IMR-90 (cell line): ENCODE measurements at regions not wholly inside any gene's neighbourhood (a gene's known extent, or its start where the extent isn't known, plus 50 kb on each side); places are given as distances from the start of the nearest gene placed in this dataset.

ENCODE experiments used
- ATAC-seq: fragments of 200-7000 bp; cut with Tn5 transposase; 2 replicates; pipeline ENCODE4 v1.9.1; 2020; ENCODE audit warnings: low read depth, mild to moderate bottlenecking, moderate library complexity
- BruUV-seq: library from RNA; stranded (reverse); fragments of 400-500 nt; replicated peaks from 2 replicates; lab custom pipeline; 2021; lab: Mats Ljungman, UMichigan
- CTCF ChIA-PET: fragments of 300-600 bp; formaldehyde crosslinking; extraction: SDS; loops from one replicate; lab custom pipeline; 2021; ENCODE audit warnings: antibody characterized with exemption; lab: Yijun Ruan, JAX
- POLR2A ChIA-PET: fragments of 300-600 bp; sonication (Branson Sonifier 250); formaldehyde crosslinking; loops from one replicate; lab custom pipeline; 2022; ENCODE audit warnings: antibody characterized with exemption; ENCODE audit not compliant: unreplicated experiment; lab: Charles Lee
- DNase-seq: peaks from one replicate; pipeline ENCODE4 v3.0.0; 2013
- H2AFZ ChIP-seq: replicated peaks from 2 replicates; pipeline ENCODE3; 2013; ENCODE audit warnings: low read length, mild to moderate bottlenecking; ENCODE audit not compliant: poor library complexity
- H2AK5ac ChIP-seq: 2 replicates; pipeline ENCODE4 v1.6.1; 2013; ENCODE audit warnings: low read depth, low read length, inconsistent platforms
- H2AK9ac ChIP-seq: replicated peaks from 2 replicates; pipeline ENCODE3; 2013; ENCODE audit warnings: mild to moderate bottlenecking, low read depth, low read length, moderate library complexity; ENCODE audit not compliant: poor library complexity
- H2BK120ac ChIP-seq: 2 replicates; pipeline ENCODE4 v1.6.1; 2013; ENCODE audit warnings: low read depth, low read length, inconsistent platforms
- H2BK15ac ChIP-seq: 3 replicates; pipeline ENCODE4 v1.6.1; 2013; ENCODE audit warnings: low read depth, low read length, inconsistent platforms
- H2BK20ac ChIP-seq: 2 replicates; pipeline ENCODE4 v1.6.1; 2013; ENCODE audit warnings: low read depth, mild to moderate bottlenecking, inconsistent platforms, low read length, moderate library complexity
- H2BK5ac ChIP-seq: 2 replicates; pipeline ENCODE4 v1.6.1; 2013; ENCODE audit warnings: mild to moderate bottlenecking, low read depth, low read length, inconsistent platforms; ENCODE audit not compliant: poor library complexity, severe bottlenecking
- H3K14ac ChIP-seq: replicated peaks from 2 replicates; pipeline ENCODE4 v1.6.1; 2013; ENCODE audit warnings: low read depth, low read length, inconsistent platforms
- H3K18ac ChIP-seq: 2 replicates; pipeline ENCODE4 v1.6.1; 2013; ENCODE audit warnings: low read depth, low read length, control low read depth
- H3K23ac ChIP-seq: 2 replicates; pipeline ENCODE4 v1.6.1; 2013; ENCODE audit warnings: low read depth, low read length, inconsistent platforms
- H3K27ac ChIP-seq: 2 replicates; pipeline ENCODE4 v1.5.1; 2013; ENCODE audit warnings: mild to moderate bottlenecking, control low read depth, low read length; ENCODE audit not compliant: insufficient read depth
- H3K27me3 ChIP-seq: 2 replicates; pipeline ENCODE4 v1.6.1; 2013; ENCODE audit warnings: low read length; ENCODE audit not compliant: control insufficient read depth, insufficient read depth
- H3K36me3 ChIP-seq: 2 replicates; pipeline ENCODE4 v1.6.1; 2013; ENCODE audit warnings: low read length, mixed read lengths; ENCODE audit not compliant: control insufficient read depth, insufficient read depth
- H3K4ac ChIP-seq: 2 replicates; pipeline ENCODE4 v1.6.1; 2013; ENCODE audit warnings: low read depth, low read length, inconsistent platforms
- H3K4me1 ChIP-seq: 2 replicates; pipeline ENCODE4 v1.6.1; 2013; ENCODE audit warnings: low read length, mixed read lengths; ENCODE audit not compliant: control insufficient read depth, insufficient read depth
- H3K4me2 ChIP-seq: 2 replicates; pipeline ENCODE4 v1.6.1; 2013; ENCODE audit warnings: low read depth, mild to moderate bottlenecking, control low read depth, low read length, moderate library complexity
- H3K4me3 ChIP-seq: 2 replicates; pipeline ENCODE4 v1.5.1; 2013; ENCODE audit warnings: low read depth, mild to moderate bottlenecking, control low read depth, low read length, moderate library complexity; ENCODE audit not compliant: insufficient read depth
- H3K56ac ChIP-seq: 2 replicates; pipeline ENCODE4 v1.6.1; 2013; ENCODE audit warnings: low read length, inconsistent platforms; ENCODE audit not compliant: insufficient read depth; ENCODE audit errors: extremely low read depth
- H3K79me1 ChIP-seq, 2 experiments: 2 replicates each; pipeline ENCODE4 v1.6.1; 2013; ENCODE audit warnings: low read length in 2 of 2, inconsistent platforms in 1 of 2, low read depth in 1 of 2
- H3K9ac ChIP-seq: 2 replicates; pipeline ENCODE4 v1.6.1; 2013; ENCODE audit warnings: low read depth, low read length, control low read depth
- H3K9me1 ChIP-seq: 2 replicates; pipeline ENCODE4 v1.6.1; 2013; ENCODE audit warnings: low read length, inconsistent platforms; ENCODE audit not compliant: insufficient read depth
- H3K9me3 ChIP-seq: 2 replicates; pipeline ENCODE4 v1.6.1; 2013; ENCODE audit warnings: low read length; ENCODE audit not compliant: control insufficient read depth, insufficient read depth
- H4K20me1 ChIP-seq: 2 replicates; pipeline ENCODE4 v1.6.1; 2013; ENCODE audit warnings: low read length, inconsistent platforms; ENCODE audit not compliant: insufficient read depth
- H4K5ac ChIP-seq: 2 replicates; pipeline ENCODE4 v1.6.1; 2013; ENCODE audit warnings: mild to moderate bottlenecking, low read depth, low read length, control low read depth
- H4K8ac ChIP-seq, 2 experiments: 2 replicates each; pipeline ENCODE4 v1.6.1; 2013; ENCODE audit warnings: low read depth in 2 of 2, low read length in 2 of 2, control low read depth in 1 of 2, inconsistent platforms in 1 of 2
- H4K91ac ChIP-seq: 2 replicates; pipeline ENCODE4 v1.6.1; 2013; ENCODE audit warnings: low read depth, low read length, inconsistent platforms; ENCODE audit not compliant: insufficient read depth
- BHLHE40 ChIP-seq: fragments of 150-350 bp; IDR thresholded peaks from 2 replicates; pipeline ENCODE4 v1.6.1; 2016; ENCODE audit warnings: mild to moderate bottlenecking, low read depth, low read length
- CHD1 ChIP-seq: IDR thresholded peaks from 2 replicates; pipeline ENCODE4 v1.6.1; 2012; ENCODE audit warnings: low read depth, low read length, improper control_type of control experiment
- CTCF ChIP-seq: conservative IDR thresholded peaks from 2 replicates; pipeline ENCODE4 v1.5.1; 2012; ENCODE audit warnings: mild to moderate bottlenecking, low read depth, low read length, improper control_type of control experiment
- FOS ChIP-seq: fragments of 150-350 bp; IDR thresholded peaks from 2 replicates; pipeline ENCODE4 v1.6.1; 2016; ENCODE audit warnings: low read depth, low read length
- MAFK ChIP-seq: IDR thresholded peaks from 2 replicates; pipeline ENCODE4 v1.6.1; 2012; ENCODE audit warnings: low read depth, low read length, improper control_type of control experiment
- MAZ ChIP-seq: IDR thresholded peaks from 2 replicates; pipeline ENCODE4 v1.6.1; 2012; ENCODE audit warnings: low read depth, mild to moderate bottlenecking, low read length, improper control_type of control experiment, moderate library complexity, borderline replicate concordance
- MXI1 ChIP-seq: IDR thresholded peaks from 2 replicates; pipeline ENCODE4 v1.6.1; 2012; ENCODE audit warnings: low read depth, mild to moderate bottlenecking, low read length, moderate library complexity, borderline replicate concordance
- NFE2L2 ChIP-seq: fragments of 150-350 bp; IDR thresholded peaks from 2 replicates; pipeline ENCODE4 v1.6.1; 2016; ENCODE audit warnings: low read depth, mild to moderate bottlenecking, low read length
- POLR2A ChIP-seq: IDR thresholded peaks from 2 replicates; pipeline ENCODE4 v1.6.1; 2012; ENCODE audit warnings: mild to moderate bottlenecking, low read depth, low read length
- RAD21 ChIP-seq: IDR thresholded peaks from 2 replicates; pipeline ENCODE4 v1.6.1; 2012; ENCODE audit warnings: low read length, improper control_type of control experiment
- RCOR1 ChIP-seq: IDR thresholded peaks from 2 replicates; pipeline ENCODE4 v1.6.1; 2012; ENCODE audit warnings: mild to moderate bottlenecking, low read length, improper control_type of control experiment; ENCODE audit not compliant: insufficient replicate concordance
- RFX5 ChIP-seq: IDR thresholded peaks from 2 replicates; pipeline ENCODE4 v1.8.0; 2012; ENCODE audit warnings: low read depth, mild to moderate bottlenecking, low read length, moderate library complexity
- SMC3 ChIP-seq: fragments of 150-350 bp; IDR thresholded peaks from 2 replicates; pipeline ENCODE4 v1.6.1; 2016; ENCODE audit warnings: low read depth, mild to moderate bottlenecking, antibody characterized with exemption, low read length, moderate library complexity
- WGBS, 2 experiments: methylation state at CpG; one replicate each; pipeline versions ENCODE4 v1.1.5 to v1.1.7; 2013; ENCODE audit warnings: missing lambda C conversion rate in 2 of 2; ENCODE audit not compliant: insufficient read length in 1 of 2; ENCODE audit errors: extremely low coverage in 2 of 2; 5-methylcytosine and 5-hydroxymethylcytosine counted together
- dilution Hi-C: fragments of 300-500 bp; cut with HindIII; formaldehyde crosslinking; loops from one replicate; pipeline ENCODE4 v1.14.3; 2018; ENCODE audit warnings: low sequenced_read_pairs; ENCODE audit not compliant: unreplicated experiment
- in situ Hi-C: fragments of 300-500 bp; cut with MboI; formaldehyde crosslinking; loops from 3 replicates; pipeline ENCODE4 v1.14.3; 2019; ENCODE audit warnings: low sequenced_read_pairs, inconsistent platforms, mixed read lengths
- intact Hi-C: fragments of 100-400 bp; cut with micrococcal nuclease; formaldehyde crosslinking; loops from 2 replicates; pipeline ENCODE4 v1.10.0; 2022
- TF ChIP-seq, protein P1 (sequence below): fragments of 150-350 bp; IDR thresholded peaks from 2 replicates; pipeline ENCODE4 v1.6.1; 2016; ENCODE audit warnings: low read depth, mild to moderate bottlenecking, low read length, moderate library complexity, borderline replicate concordance
- TF ChIP-seq, protein P2 (sequence below): fragments of 150-350 bp; IDR thresholded peaks from 2 replicates; pipeline ENCODE4 v1.6.1; 2017; ENCODE audit warnings: mild to moderate bottlenecking, antibody characterized with exemption, low read length, low read depth

DNA sequence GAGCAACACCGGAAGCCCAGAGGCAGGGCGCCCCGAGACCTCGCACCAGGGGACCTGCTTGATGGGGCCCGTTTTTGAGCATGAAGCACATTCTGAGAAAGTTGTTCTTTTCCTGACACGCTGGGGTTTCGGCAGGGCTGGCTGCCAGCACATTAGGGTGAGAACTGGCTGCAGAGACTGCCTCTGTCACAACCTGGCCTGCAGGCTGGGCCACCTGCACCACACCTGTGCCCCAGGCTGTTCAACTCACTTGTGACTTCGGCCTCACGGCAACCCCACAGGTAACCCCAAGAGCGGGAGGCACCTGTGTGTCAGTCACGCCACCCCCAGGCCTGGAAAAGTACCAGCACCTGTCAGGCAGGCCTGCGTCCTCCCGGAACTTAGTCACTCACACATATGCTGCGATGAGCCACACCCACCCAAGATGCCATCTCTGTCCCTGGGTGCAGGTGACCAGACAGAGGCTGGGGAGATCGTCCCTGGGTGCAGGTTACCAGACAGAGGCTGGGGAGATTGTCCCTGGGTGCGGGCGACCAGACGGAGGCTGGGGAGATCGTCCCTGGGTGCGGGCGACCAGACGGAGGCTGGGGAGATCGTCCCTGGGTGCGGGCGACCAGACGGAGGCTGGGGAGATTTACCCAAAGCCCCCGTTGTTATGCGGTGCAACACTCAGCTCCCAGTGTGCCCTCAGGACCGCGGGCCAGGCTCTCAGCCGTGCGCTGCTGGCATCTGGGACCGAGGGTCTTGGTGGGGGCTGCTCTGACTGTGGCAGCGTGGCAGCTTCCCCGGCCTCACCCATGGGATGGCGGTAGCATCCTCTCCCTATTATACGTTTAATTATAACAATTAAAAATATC lies 82.5 kb upstream of the BHLHE23 start:
- Histone ChIP-seq H2AFZ (no peak overlapping the region), H3K9me1 (no peaks in the 10 kb centered on the region), H3K9me3 (no peaks in the 10 kb centered on the region), H3K36me3 (no peaks in the 10 kb centered on the region), H2BK15ac (no peak overlapping the region), H3K4me2 (no peak overlapping the region), H3K9ac (no peak overlapping the region), H4K8ac (no peak overlapping the region), H3K4me1 (no peaks in the 10 kb centered on the region), H3K14ac (no peak overlapping the region), H3K23ac (no peak overlapping the region), H2AK5ac (no peak overlapping the region), H2BK120ac (no peak overlapping the region), H3K79me1 (no peaks in the 10 kb centered on the region), H3K56ac (no peak overlapping the region), H4K91ac (no peak overlapping the region), H3K18ac (no peak overlapping the region), H3K27ac (no peak overlapping the region), H3K4me3 (no peak overlapping the region), H2BK20ac (no peak overlapping the region), H4K20me1 (no peaks in the 10 kb centered on the region), H2AK9ac (no peak overlapping the region), H4K5ac (no peak overlapping the region), H3K27me3 (peaks cover 37% of the 10 kb centered on the region), H3K4ac (no peak overlapping the region), H2BK5ac (no peak overlapping the region)
- ATAC-seq, result no peak
- dilution Hi-C loops (no loop called here), in situ Hi-C loops (no loop called here), intact Hi-C loops (no loop called here)
- TF ChIP-seq MAZ (no peak), FOS (no peak), MAFK (no peak), RFX5 (no peak), CTCF (no peak), SMC3 (no peak), NFE2L2 (no peak), BHLHE40 (no peak), POLR2A (no peak), MXI1 (no peak), RAD21 (no peak), RCOR1 (no peak), CHD1 (no peak)
- TF ChIP-seq, protein P1, sequence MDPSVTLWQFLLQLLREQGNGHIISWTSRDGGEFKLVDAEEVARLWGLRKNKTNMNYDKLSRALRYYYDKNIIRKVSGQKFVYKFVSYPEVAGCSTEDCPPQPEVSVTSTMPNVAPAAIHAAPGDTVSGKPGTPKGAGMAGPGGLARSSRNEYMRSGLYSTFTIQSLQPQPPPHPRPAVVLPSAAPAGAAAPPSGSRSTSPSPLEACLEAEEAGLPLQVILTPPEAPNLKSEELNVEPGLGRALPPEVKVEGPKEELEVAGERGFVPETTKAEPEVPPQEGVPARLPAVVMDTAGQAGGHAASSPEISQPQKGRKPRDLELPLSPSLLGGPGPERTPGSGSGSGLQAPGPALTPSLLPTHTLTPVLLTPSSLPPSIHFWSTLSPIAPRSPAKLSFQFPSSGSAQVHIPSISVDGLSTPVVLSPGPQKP, result no peak
- TF ChIP-seq, protein P2, sequence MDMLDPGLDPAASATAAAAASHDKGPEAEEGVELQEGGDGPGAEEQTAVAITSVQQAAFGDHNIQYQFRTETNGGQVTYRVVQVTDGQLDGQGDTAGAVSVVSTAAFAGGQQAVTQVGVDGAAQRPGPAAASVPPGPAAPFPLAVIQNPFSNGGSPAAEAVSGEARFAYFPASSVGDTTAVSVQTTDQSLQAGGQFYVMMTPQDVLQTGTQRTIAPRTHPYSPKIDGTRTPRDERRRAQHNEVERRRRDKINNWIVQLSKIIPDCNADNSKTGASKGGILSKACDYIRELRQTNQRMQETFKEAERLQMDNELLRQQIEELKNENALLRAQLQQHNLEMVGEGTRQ, result no peak
- DNase-seq, result no peak
- WGBS, 2 experiments, result 64% methylated on average over 21 of the region's 37 CpGs; no CpG with 5 or more reads in 1 of the 2 experiments
- ChIA-PET CTCF (no interaction called here), POLR2A (no interaction called here)
- no TSS peak for BruUV-seq
